GM12874 (cell line): ENCODE measurements at regions not wholly inside any gene's neighbourhood (a gene's known extent, or its start where the extent isn't known, plus 50 kb on each side); places are given as distances from the start of the nearest gene placed in this dataset.

Source experiments
- TF ChIP-seq, protein P1 (sequence below): IDR thresholded peaks from 2 replicates; pipeline ENCODE4 v1.5.1; 2011; ENCODE audit warnings: low read depth, mild to moderate bottlenecking, control low read depth, low read length, moderate library complexity; ENCODE audit not compliant: insufficient read depth

DNA sequence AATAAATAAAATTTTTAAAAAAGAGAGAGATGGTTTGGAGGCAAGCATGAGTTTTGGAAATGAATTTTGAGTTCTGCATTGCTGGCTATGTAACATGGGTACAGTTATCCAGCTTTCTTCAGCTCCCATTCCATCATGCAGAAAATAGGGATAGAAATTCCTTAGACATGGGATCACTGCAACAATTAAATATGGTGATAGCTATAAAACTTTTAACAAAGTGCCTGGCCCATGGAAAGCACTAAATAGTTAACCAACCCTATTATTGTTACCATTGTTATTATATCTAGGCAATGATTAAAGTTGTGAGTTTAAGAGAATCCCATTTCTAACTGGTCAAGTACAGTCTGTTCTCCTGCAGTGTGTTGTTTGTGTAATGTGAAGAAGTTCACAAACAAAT, 115.4 kb upstream of the GAS1 start:
- TF ChIP-seq, protein P1, sequence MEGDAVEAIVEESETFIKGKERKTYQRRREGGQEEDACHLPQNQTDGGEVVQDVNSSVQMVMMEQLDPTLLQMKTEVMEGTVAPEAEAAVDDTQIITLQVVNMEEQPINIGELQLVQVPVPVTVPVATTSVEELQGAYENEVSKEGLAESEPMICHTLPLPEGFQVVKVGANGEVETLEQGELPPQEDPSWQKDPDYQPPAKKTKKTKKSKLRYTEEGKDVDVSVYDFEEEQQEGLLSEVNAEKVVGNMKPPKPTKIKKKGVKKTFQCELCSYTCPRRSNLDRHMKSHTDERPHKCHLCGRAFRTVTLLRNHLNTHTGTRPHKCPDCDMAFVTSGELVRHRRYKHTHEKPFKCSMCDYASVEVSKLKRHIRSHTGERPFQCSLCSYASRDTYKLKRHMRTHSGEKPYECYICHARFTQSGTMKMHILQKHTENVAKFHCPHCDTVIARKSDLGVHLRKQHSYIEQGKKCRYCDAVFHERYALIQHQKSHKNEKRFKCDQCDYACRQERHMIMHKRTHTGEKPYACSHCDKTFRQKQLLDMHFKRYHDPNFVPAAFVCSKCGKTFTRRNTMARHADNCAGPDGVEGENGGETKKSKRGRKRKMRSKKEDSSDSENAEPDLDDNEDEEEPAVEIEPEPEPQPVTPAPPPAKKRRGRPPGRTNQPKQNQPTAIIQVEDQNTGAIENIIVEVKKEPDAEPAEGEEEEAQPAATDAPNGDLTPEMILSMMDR, result no peak

DNA sequence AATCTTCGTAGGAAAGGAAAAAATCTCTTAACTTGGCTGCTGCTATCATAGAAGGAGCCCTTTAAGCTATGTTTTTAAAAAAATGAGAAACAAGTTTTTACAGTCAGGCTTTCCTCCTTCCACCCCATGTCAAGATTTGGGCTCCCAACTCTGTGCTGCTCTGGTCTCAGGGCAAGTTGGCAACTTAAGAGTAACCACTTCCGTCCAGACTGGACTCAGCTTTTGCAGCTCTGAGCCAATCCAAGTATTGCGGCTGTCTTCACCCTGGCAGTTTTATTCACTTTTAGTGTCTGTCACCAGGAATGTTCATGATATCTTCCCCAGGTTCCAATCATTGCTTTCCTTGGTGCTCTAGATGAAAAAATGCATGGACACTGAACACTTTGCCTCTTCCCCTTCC, 115.9 kb upstream of the GAS1 start:
- TF ChIP-seq, protein P1, result no peak

DNA sequence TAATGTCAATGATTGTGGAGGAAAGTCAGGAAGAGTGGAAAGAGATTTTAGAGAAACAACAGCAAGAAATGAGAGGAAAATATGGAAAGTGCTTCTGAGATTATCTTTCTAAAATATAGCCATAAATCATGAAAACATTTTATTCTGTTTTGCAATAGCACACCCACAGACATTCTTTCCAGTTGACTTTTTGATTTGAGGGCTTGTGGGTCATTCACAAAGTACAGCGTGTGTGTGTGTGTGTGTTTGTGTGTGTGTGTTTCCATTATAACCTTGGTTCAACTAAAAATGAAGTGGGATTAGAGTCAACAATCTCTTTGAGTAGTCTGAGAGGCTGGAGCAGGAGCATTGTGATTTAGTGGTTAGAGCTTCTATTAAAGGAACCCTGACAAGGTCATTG, 116.6 kb upstream of the GAS1 start:
- TF ChIP-seq, protein P1, result no peak

DNA sequence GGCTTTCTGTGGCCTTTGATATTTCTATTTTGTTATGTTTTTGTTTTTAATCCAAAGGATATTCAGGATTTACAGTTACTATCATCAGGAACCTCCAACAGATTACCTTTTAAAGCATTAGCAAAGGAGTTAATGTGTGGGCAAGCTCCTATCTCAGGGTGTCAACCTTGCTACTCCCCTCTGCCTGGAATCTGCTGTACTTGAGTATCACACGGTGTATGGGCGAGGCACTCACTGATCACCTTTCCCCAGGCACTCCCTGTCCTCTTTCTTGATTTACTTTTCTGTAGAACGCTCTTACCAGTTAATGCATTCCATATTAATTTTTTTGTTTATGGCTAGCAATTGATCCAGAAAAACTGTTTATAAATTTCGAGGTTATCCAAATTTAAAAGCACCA, 117.0 kb upstream of the GAS1 start:
- TF ChIP-seq, protein P1, result no peak

DNA sequence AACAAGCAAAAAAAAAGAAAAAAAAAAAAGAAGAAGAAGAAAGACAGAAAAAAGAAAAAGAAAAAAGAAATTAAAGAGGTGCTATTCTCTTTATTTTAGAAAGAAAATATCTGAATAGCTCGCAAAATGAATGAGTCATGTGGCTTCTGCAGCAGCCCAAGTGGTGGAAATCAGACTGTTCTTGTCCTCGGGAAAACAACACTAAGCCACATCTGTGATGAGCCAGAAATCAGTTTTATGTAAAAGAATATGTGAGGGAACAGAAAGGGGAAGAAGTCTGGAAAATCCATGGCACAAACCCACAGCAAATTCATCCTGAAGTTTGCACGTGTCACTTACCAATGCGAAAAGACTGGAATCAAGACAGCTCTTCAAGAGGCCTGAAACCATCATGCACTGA, 118.7 kb upstream of the GAS1 start:
- TF ChIP-seq, protein P1, result no peak

DNA sequence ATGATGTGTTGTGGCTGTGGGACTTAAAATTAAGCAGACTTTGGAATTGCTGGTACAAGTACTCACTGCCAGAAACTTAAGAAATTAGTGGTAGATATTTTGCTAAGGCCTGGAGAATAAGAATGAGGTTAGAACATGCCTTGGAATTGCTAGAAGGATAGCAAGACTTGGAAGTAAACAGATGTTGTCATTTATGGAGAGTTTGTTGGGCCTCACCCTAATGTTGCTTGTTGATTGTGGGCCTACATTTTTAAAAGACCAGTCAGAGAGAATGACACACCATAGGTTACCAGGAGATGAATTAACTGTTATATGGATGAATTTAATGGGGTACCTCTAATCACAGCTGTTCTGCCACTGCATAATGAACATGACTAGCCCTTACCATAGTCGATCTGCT, 120.1 kb upstream of the GAS1 start:
- TF ChIP-seq, protein P1, result no peak

DNA sequence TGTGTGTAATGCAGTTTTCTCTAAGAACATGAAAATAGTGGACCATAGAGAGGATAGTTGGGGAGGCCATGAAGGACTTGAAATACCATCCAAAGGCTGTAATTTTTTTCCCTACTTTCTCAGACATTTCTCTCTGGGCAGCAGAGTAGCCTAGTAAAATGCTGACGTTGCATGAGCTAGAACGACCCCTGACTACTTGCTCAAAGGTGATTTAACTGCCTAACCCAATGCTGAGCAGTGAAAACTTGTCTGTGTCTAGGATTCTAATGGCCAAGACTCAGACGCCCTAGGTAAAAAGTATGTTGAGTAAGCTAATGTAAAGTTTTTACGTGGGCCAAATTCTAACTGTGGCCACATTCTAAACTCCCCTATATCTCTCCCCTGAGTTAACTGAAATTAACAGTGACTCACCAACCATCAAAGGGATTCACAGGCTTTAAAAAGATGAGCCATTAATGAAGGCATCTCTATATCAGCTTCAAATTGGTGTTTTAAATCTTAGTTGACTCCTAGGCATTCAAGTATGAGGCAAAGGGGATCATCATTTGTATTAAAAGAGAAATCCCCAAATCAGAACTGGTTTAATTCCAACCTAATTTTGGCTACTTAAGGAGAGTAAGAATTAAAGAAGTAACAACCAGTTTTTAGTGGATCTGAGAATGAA, 121.0 kb upstream of the GAS1 start:
- TF ChIP-seq, protein P1, result no peak
